IMR-90 (cell line): ENCODE measurements at regions not wholly inside any gene's neighbourhood (a gene's known extent, or its start where the extent isn't known, plus 50 kb on each side); places are given as distances from the start of the nearest gene placed in this dataset.

Source experiments
- ATAC-seq: fragments of 200-7000 bp; cut with Tn5 transposase; 2 replicates; pipeline ENCODE4 v1.9.1; 2020; ENCODE audit warnings: low read depth, mild to moderate bottlenecking, moderate library complexity
- BruUV-seq: library from RNA; stranded (reverse); fragments of 400-500 nt; replicated peaks from 2 replicates; lab custom pipeline; 2021; lab: Mats Ljungman, UMichigan
- CTCF ChIA-PET: fragments of 300-600 bp; formaldehyde crosslinking; extraction: SDS; loops from one replicate; lab custom pipeline; 2021; ENCODE audit warnings: antibody characterized with exemption; lab: Yijun Ruan, JAX
- POLR2A ChIA-PET: fragments of 300-600 bp; sonication (Branson Sonifier 250); formaldehyde crosslinking; loops from one replicate; lab custom pipeline; 2022; ENCODE audit warnings: antibody characterized with exemption; ENCODE audit not compliant: unreplicated experiment; lab: Charles Lee
- DNase-seq: peaks from one replicate; pipeline ENCODE4 v3.0.0; 2013
- H2AFZ ChIP-seq: replicated peaks from 2 replicates; pipeline ENCODE3; 2013; ENCODE audit warnings: low read length, mild to moderate bottlenecking; ENCODE audit not compliant: poor library complexity
- H2AK5ac ChIP-seq: 2 replicates; pipeline ENCODE4 v1.6.1; 2013; ENCODE audit warnings: low read depth, low read length, inconsistent platforms
- H2AK9ac ChIP-seq: replicated peaks from 2 replicates; pipeline ENCODE3; 2013; ENCODE audit warnings: mild to moderate bottlenecking, low read depth, low read length, moderate library complexity; ENCODE audit not compliant: poor library complexity
- H2BK120ac ChIP-seq: 2 replicates; pipeline ENCODE4 v1.6.1; 2013; ENCODE audit warnings: low read depth, low read length, inconsistent platforms
- H2BK15ac ChIP-seq: 3 replicates; pipeline ENCODE4 v1.6.1; 2013; ENCODE audit warnings: low read depth, low read length, inconsistent platforms
- H2BK20ac ChIP-seq: 2 replicates; pipeline ENCODE4 v1.6.1; 2013; ENCODE audit warnings: low read depth, mild to moderate bottlenecking, inconsistent platforms, low read length, moderate library complexity
- H2BK5ac ChIP-seq: 2 replicates; pipeline ENCODE4 v1.6.1; 2013; ENCODE audit warnings: mild to moderate bottlenecking, low read depth, low read length, inconsistent platforms; ENCODE audit not compliant: poor library complexity, severe bottlenecking
- H3K14ac ChIP-seq: replicated peaks from 2 replicates; pipeline ENCODE4 v1.6.1; 2013; ENCODE audit warnings: low read depth, low read length, inconsistent platforms
- H3K18ac ChIP-seq: 2 replicates; pipeline ENCODE4 v1.6.1; 2013; ENCODE audit warnings: low read depth, low read length, control low read depth
- H3K23ac ChIP-seq: 2 replicates; pipeline ENCODE4 v1.6.1; 2013; ENCODE audit warnings: low read depth, low read length, inconsistent platforms
- H3K27ac ChIP-seq: 2 replicates; pipeline ENCODE4 v1.5.1; 2013; ENCODE audit warnings: mild to moderate bottlenecking, control low read depth, low read length; ENCODE audit not compliant: insufficient read depth
- H3K27me3 ChIP-seq: 2 replicates; pipeline ENCODE4 v1.6.1; 2013; ENCODE audit warnings: low read length; ENCODE audit not compliant: control insufficient read depth, insufficient read depth
- H3K36me3 ChIP-seq: 2 replicates; pipeline ENCODE4 v1.6.1; 2013; ENCODE audit warnings: low read length, mixed read lengths; ENCODE audit not compliant: control insufficient read depth, insufficient read depth
- H3K4ac ChIP-seq: 2 replicates; pipeline ENCODE4 v1.6.1; 2013; ENCODE audit warnings: low read depth, low read length, inconsistent platforms
- H3K4me1 ChIP-seq: 2 replicates; pipeline ENCODE4 v1.6.1; 2013; ENCODE audit warnings: low read length, mixed read lengths; ENCODE audit not compliant: control insufficient read depth, insufficient read depth
- H3K4me2 ChIP-seq: 2 replicates; pipeline ENCODE4 v1.6.1; 2013; ENCODE audit warnings: low read depth, mild to moderate bottlenecking, control low read depth, low read length, moderate library complexity
- H3K4me3 ChIP-seq: 2 replicates; pipeline ENCODE4 v1.5.1; 2013; ENCODE audit warnings: low read depth, mild to moderate bottlenecking, control low read depth, low read length, moderate library complexity; ENCODE audit not compliant: insufficient read depth
- H3K56ac ChIP-seq: 2 replicates; pipeline ENCODE4 v1.6.1; 2013; ENCODE audit warnings: low read length, inconsistent platforms; ENCODE audit not compliant: insufficient read depth; ENCODE audit errors: extremely low read depth
- H3K79me1 ChIP-seq, 2 experiments: 2 replicates each; pipeline ENCODE4 v1.6.1; 2013; ENCODE audit warnings: low read length in 2 of 2, inconsistent platforms in 1 of 2, low read depth in 1 of 2
- H3K9ac ChIP-seq: 2 replicates; pipeline ENCODE4 v1.6.1; 2013; ENCODE audit warnings: low read depth, low read length, control low read depth
- H3K9me1 ChIP-seq: 2 replicates; pipeline ENCODE4 v1.6.1; 2013; ENCODE audit warnings: low read length, inconsistent platforms; ENCODE audit not compliant: insufficient read depth
- H3K9me3 ChIP-seq: 2 replicates; pipeline ENCODE4 v1.6.1; 2013; ENCODE audit warnings: low read length; ENCODE audit not compliant: control insufficient read depth, insufficient read depth
- H4K20me1 ChIP-seq: 2 replicates; pipeline ENCODE4 v1.6.1; 2013; ENCODE audit warnings: low read length, inconsistent platforms; ENCODE audit not compliant: insufficient read depth
- H4K5ac ChIP-seq: 2 replicates; pipeline ENCODE4 v1.6.1; 2013; ENCODE audit warnings: mild to moderate bottlenecking, low read depth, low read length, control low read depth
- H4K8ac ChIP-seq, 2 experiments: 2 replicates each; pipeline ENCODE4 v1.6.1; 2013; ENCODE audit warnings: low read depth in 2 of 2, low read length in 2 of 2, control low read depth in 1 of 2, inconsistent platforms in 1 of 2
- H4K91ac ChIP-seq: 2 replicates; pipeline ENCODE4 v1.6.1; 2013; ENCODE audit warnings: low read depth, low read length, inconsistent platforms; ENCODE audit not compliant: insufficient read depth
- BHLHE40 ChIP-seq: fragments of 150-350 bp; IDR thresholded peaks from 2 replicates; pipeline ENCODE4 v1.6.1; 2016; ENCODE audit warnings: mild to moderate bottlenecking, low read depth, low read length
- CEBPB ChIP-seq: IDR thresholded peaks from 2 replicates; pipeline ENCODE4 v1.6.1; 2012; ENCODE audit warnings: low read depth, low read length, improper control_type of control experiment
- CHD1 ChIP-seq: IDR thresholded peaks from 2 replicates; pipeline ENCODE4 v1.6.1; 2012; ENCODE audit warnings: low read depth, low read length, improper control_type of control experiment
- CTCF ChIP-seq: conservative IDR thresholded peaks from 2 replicates; pipeline ENCODE4 v1.5.1; 2012; ENCODE audit warnings: mild to moderate bottlenecking, low read depth, low read length, improper control_type of control experiment
- ELK1 ChIP-seq: fragments of 150-350 bp; IDR thresholded peaks from 2 replicates; pipeline ENCODE4 v1.6.1; 2016; ENCODE audit warnings: low read depth, mild to moderate bottlenecking, low read length, moderate library complexity, borderline replicate concordance
- FOS ChIP-seq: fragments of 150-350 bp; IDR thresholded peaks from 2 replicates; pipeline ENCODE4 v1.6.1; 2016; ENCODE audit warnings: low read depth, low read length
- MAFK ChIP-seq: IDR thresholded peaks from 2 replicates; pipeline ENCODE4 v1.6.1; 2012; ENCODE audit warnings: low read depth, low read length, improper control_type of control experiment
- MAZ ChIP-seq: IDR thresholded peaks from 2 replicates; pipeline ENCODE4 v1.6.1; 2012; ENCODE audit warnings: low read depth, mild to moderate bottlenecking, low read length, improper control_type of control experiment, moderate library complexity, borderline replicate concordance
- MXI1 ChIP-seq: IDR thresholded peaks from 2 replicates; pipeline ENCODE4 v1.6.1; 2012; ENCODE audit warnings: low read depth, mild to moderate bottlenecking, low read length, moderate library complexity, borderline replicate concordance
- NFE2L2 ChIP-seq: fragments of 150-350 bp; IDR thresholded peaks from 2 replicates; pipeline ENCODE4 v1.6.1; 2016; ENCODE audit warnings: low read depth, mild to moderate bottlenecking, low read length
- POLR2A ChIP-seq: IDR thresholded peaks from 2 replicates; pipeline ENCODE4 v1.6.1; 2012; ENCODE audit warnings: mild to moderate bottlenecking, low read depth, low read length
- RAD21 ChIP-seq: IDR thresholded peaks from 2 replicates; pipeline ENCODE4 v1.6.1; 2012; ENCODE audit warnings: low read length, improper control_type of control experiment
- RCOR1 ChIP-seq: IDR thresholded peaks from 2 replicates; pipeline ENCODE4 v1.6.1; 2012; ENCODE audit warnings: mild to moderate bottlenecking, low read length, improper control_type of control experiment; ENCODE audit not compliant: insufficient replicate concordance
- RFX5 ChIP-seq: IDR thresholded peaks from 2 replicates; pipeline ENCODE4 v1.8.0; 2012; ENCODE audit warnings: low read depth, mild to moderate bottlenecking, low read length, moderate library complexity
- SMC3 ChIP-seq: fragments of 150-350 bp; IDR thresholded peaks from 2 replicates; pipeline ENCODE4 v1.6.1; 2016; ENCODE audit warnings: low read depth, mild to moderate bottlenecking, antibody characterized with exemption, low read length, moderate library complexity
- USF2 ChIP-seq: fragments of 150-350 bp; IDR thresholded peaks from 2 replicates; pipeline ENCODE4 v1.6.1; 2017; ENCODE audit warnings: mild to moderate bottlenecking, antibody characterized with exemption, low read length, low read depth
- WGBS, 2 experiments: methylation state at CpG; one replicate each; pipeline versions ENCODE4 v1.1.5 to v1.1.7; 2013; ENCODE audit warnings: missing lambda C conversion rate in 2 of 2; ENCODE audit not compliant: insufficient read length in 1 of 2; ENCODE audit errors: extremely low coverage in 2 of 2; 5-methylcytosine and 5-hydroxymethylcytosine counted together
- dilution Hi-C: fragments of 300-500 bp; cut with HindIII; formaldehyde crosslinking; loops from one replicate; pipeline ENCODE4 v1.14.3; 2018; ENCODE audit warnings: low sequenced_read_pairs; ENCODE audit not compliant: unreplicated experiment
- in situ Hi-C: fragments of 300-500 bp; cut with MboI; formaldehyde crosslinking; loops from 3 replicates; pipeline ENCODE4 v1.14.3; 2019; ENCODE audit warnings: low sequenced_read_pairs, inconsistent platforms, mixed read lengths
- intact Hi-C: fragments of 100-400 bp; cut with micrococcal nuclease; formaldehyde crosslinking; loops from 2 replicates; pipeline ENCODE4 v1.10.0; 2022

- Histone ChIP-seq H3K4me2 (no peak overlapping the region), H2AK9ac (no peak overlapping the region), H4K5ac (no peak overlapping the region), H3K79me1 (no peaks in the 10 kb centered on the region), H4K8ac (no peak overlapping the region), H3K9ac (no peak overlapping the region), H2BK5ac (no peak overlapping the region), H3K18ac (no peak overlapping the region), H3K4me1 (no peaks in the 10 kb centered on the region), H3K27me3 (no peaks in the 10 kb centered on the region), H2AFZ (no peak overlapping the region), H3K14ac (no peak overlapping the region), H2BK120ac (no peak overlapping the region), H4K91ac (no peak overlapping the region), H2AK5ac (no peak overlapping the region), H3K9me3 (no peaks in the 10 kb centered on the region; the same call in 1 of the 2 replicates), H3K56ac (no peak overlapping the region), H3K4me3 (no peak overlapping the region), H3K4ac (no peak overlapping the region), H2BK20ac (no peak overlapping the region), H3K27ac (no peak overlapping the region), H3K9me1 (no peaks in the 10 kb centered on the region), H3K36me3 (no peaks in the 10 kb centered on the region), H2BK15ac (no peak overlapping the region), H3K23ac (no peak overlapping the region), H4K20me1 (no peaks in the 10 kb centered on the region)
- ChIA-PET POLR2A (no interaction called here), CTCF (no interaction called here)
- dilution Hi-C loops: no loop called here
- BruUV-seq: no TSS peak
- DNase-seq: no peak
- no CpG with 5 or more reads among the region's 3 CpGs for WGBS, 2 experiments
- intact Hi-C loops: no loop called here
- TF ChIP-seq CTCF (no peak), USF2 (no peak), POLR2A (no peak), ELK1 (no peak), CHD1 (no peak), FOS (no peak), MAZ (no peak), MAFK (no peak), RCOR1 (no peak), NFE2L2 (no peak), RFX5 (no peak), BHLHE40 (no peak), RAD21 (no peak), MXI1 (no peak), SMC3 (no peak), CEBPB (no peak)
- no peak for ATAC-seq
- in situ Hi-C loops: no loop called here
These were observed 490.0 kb downstream of the CENPC start for GRCh38 chr4:67055319-67055718.
